Right lobe of liver (tissue), 6 donors: ENCODE measurements at regions not wholly inside any gene's neighbourhood (a gene's known extent, or its start where the extent isn't known, plus 50 kb on each side); places are given as distances from the start of the nearest gene placed in this dataset.

ENCODE experiments used
- ATAC-seq, 4 donors: fragments of 200-7000 bp; cut with Tn5 transposase; one replicate each; pipeline ENCODE4 v1.9.1; 2020; ENCODE audit warnings: mild to moderate bottlenecking in 4 of 4, moderate library complexity in 4 of 4
- DNase-seq, 3 donors: peaks; one replicate each; pipeline ENCODE4 v3.0.0-alpha.2; 2020
- H3K27ac ChIP-seq, 3 donors: fragments of 200-600 bp; one replicate each; pipeline ENCODE4 v1.8.0; 2022
- H3K27me3 ChIP-seq, 2 donors: fragments of 200-600 bp; one replicate each; pipeline ENCODE4 v1.8.0; 2022
- H3K36me3 ChIP-seq, 4 donors: fragments of 200-600 bp; sonication (generic) in 1 of 4; one replicate each; pipeline versions ENCODE4 v1.5.1 to v1.8.0; 2017 to 2022; ENCODE audit warnings: control low read depth in 1 of 4
- H3K4me1 ChIP-seq, 4 donors: fragments of 200-600 bp; sonication (generic) in 1 of 4; one replicate each; pipeline versions ENCODE4 v1.5.1 to v1.8.0; 2017 to 2022; ENCODE audit warnings: control low read depth in 1 of 4
- H3K4me3 ChIP-seq, 3 donors: fragments of 200-600 bp; one replicate each; pipeline ENCODE4 v1.8.0; 2022
- H3K9me3 ChIP-seq, 4 donors: fragments of 200-600 bp; sonication (generic) in 1 of 4; one replicate each; pipeline versions ENCODE4 v1.5.1 to v1.8.0; 2017 to 2022; ENCODE audit warnings: control low read depth in 1 of 4
- POLR2A ChIP-seq: fragments of 450-650 bp; IDR thresholded peaks from one replicate; pipeline ENCODE4 v1.6.1; 2017; ENCODE audit warnings: antibody characterized with exemption, mild to moderate bottlenecking
- WGBS: methylation state at CpG from one replicate; pipeline ENCODE4 v1.1.6; 2018; ENCODE audit warnings: low coverage, low lambda C conversion rate; ENCODE audit not compliant: insufficient coverage; ENCODE audit errors: missing lambda C conversion rate; 5-methylcytosine and 5-hydroxymethylcytosine counted together
- intact Hi-C, 2 donors: fragments of 100-400 bp; cut with DNase I; formaldehyde crosslinking; loops; one replicate each; pipeline versions ENCODE4 v1.11.2 to v1.14.1; 2022
- TF ChIP-seq, protein P1 (sequence below), 4 donors: fragments of 200-600 bp in 3 of 4; fragments of 450-650 bp in 1 of 4; IDR thresholded peaks; one replicate each; pipeline versions ENCODE4 v1.5.1 to v1.8.0; 2016 to 2022; ENCODE audit warnings: antibody characterized with exemption in 4 of 4, mild to moderate bottlenecking in 2 of 4
- donor health status: DM: no; HTN: yes; CAD: no.
- donor health status: DM: no; HTN: no; CAD: no.
- donor health status: DM: no; HTN: no; CAD: no.
- donor health status: DM: no; HTN: yes; CAD: no.
- donor health status: DM: no; HTN: yes; CAD: no.

GRCh38 chr5:174423558-174423957 lies 300.8 kb upstream of the MSX2 start:
- no peak for DNase-seq
- TF ChIP-seq POLR2A = no peak
- TF ChIP-seq, protein P1, sequence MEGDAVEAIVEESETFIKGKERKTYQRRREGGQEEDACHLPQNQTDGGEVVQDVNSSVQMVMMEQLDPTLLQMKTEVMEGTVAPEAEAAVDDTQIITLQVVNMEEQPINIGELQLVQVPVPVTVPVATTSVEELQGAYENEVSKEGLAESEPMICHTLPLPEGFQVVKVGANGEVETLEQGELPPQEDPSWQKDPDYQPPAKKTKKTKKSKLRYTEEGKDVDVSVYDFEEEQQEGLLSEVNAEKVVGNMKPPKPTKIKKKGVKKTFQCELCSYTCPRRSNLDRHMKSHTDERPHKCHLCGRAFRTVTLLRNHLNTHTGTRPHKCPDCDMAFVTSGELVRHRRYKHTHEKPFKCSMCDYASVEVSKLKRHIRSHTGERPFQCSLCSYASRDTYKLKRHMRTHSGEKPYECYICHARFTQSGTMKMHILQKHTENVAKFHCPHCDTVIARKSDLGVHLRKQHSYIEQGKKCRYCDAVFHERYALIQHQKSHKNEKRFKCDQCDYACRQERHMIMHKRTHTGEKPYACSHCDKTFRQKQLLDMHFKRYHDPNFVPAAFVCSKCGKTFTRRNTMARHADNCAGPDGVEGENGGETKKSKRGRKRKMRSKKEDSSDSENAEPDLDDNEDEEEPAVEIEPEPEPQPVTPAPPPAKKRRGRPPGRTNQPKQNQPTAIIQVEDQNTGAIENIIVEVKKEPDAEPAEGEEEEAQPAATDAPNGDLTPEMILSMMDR (IDR thresholded peaks at IDR 0.05) = no peak
- Histone ChIP-seq H3K36me3 (no peaks in the 10 kb centered on the region), H3K4me1 (peaks cover 0 to 5% (median 0%) of the 10 kb centered on the region in 4 donors), H3K27me3 (no peaks in the 10 kb centered on the region), H3K27ac (no peak overlapping the region), H3K4me3 (no peak overlapping the region), H3K9me3 (no peaks in the 10 kb centered on the region)
- 75% methylated on average over 11 of the region's 11 CpGs for WGBS
- no peak for ATAC-seq
- intact Hi-C loops = loop anchor here in 1 of 2 donors (10.0 kb wide), 1 partner anchor 371 kb away; no protein-coding TSS in a partner anchor

DNA sequence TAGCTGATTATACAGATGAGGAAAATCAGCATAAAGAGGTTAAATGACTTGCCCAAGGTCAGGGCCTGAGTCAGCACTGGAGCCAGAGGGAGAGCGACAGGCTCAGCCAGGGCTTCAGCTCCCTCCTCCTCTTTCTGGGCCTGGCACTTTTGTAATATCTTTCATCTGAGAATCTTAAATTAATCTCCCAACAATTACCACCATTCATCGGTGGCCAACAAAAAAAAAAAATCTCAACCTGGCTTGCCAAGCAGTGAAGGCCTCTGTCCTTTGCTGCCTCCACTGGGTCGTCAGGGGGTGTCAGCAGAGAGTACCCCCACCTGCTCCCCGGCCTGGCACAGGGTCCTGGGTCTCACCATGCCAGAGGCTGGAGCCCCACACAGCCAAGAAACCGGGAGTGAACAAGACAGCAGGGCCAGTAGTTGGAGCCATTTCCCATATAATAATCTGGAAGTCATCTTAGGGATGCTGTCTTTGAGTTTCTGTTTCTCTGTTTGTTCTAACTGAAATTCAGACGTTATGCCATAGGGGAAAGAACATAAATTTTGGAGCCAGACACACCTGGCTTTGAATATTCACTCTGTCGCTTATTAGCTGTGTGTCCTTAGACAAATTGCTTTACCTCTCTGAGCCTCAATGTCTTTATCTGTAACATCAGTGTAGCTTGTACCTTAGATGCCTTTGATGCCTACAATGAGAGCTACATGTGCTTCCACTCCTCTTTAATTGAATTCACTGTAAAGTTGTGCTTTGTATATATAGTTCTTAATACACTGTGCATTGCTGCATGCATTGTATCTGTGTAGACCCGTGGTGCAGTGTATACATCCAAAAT lies 299.9 kb upstream of the MSX2 start:
- intact Hi-C loops = loop anchor here in 1 of 2 donors (10.0 kb wide), 1 partner anchor 370 kb away; no protein-coding TSS in a partner anchor
- no peak overlapping the region for H3K27ac ChIP-seq
- H3K36me3 ChIP-seq = no peaks in the 10 kb centered on the region
- H3K27me3 ChIP-seq = no peaks in the 10 kb centered on the region
- no peaks in the 10 kb centered on the region for H3K4me1 ChIP-seq
- no peak for DNase-seq
- no peak overlapping the region for H3K4me3 ChIP-seq
- ATAC-seq = no peak
- 50% methylated on average over 7 of the region's 8 CpGs for WGBS
- TF ChIP-seq, protein P1 (IDR thresholded peaks at IDR 0.05) = no peak
- no peak for TF ChIP-seq POLR2A
- no peaks in the 10 kb centered on the region for H3K9me3 ChIP-seq

DNA sequence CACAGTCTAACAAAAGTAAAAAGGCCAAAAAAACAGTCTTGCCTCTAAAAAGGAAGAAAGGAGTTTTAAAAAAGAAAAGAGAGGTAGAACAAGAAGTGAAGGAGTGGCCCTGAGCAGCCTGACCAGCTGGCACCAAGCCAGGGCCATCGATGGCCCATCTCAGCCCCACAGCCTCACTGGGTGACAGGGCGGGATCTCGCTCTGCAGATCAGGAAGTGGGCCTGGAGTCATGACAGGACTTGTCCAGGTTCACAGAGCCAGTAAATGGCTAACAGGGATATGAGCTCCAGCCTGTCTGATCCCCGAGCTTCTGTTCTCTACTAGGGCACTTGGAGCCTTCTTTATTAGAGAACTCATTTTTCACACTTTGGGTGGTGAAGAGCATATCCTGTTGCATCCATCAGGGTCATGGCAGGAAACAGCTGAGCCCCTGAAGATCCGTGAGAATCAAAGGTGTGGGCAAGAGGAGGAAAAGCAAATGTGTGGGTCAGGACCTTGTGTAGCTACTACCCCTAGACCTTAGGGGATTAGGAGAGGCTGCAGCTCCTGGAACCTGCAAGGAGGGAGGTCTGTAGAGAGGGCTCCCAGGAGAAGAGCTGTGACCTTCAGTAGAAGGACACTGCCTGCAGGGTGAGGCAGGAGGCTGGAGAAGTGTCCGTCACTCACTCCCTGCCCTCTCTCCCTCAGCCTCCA lies 299.0 kb upstream of the MSX2 start:
- 0% methylated on average over 2 of the region's 6 CpGs for WGBS
- Histone ChIP-seq H3K9me3 (no peaks in the 10 kb centered on the region), H3K4me1 (no peaks in the 10 kb centered on the region), H3K27ac (no peak overlapping the region), H3K4me3 (no peak overlapping the region), H3K27me3 (no peaks in the 10 kb centered on the region), H3K36me3 (no peaks in the 10 kb centered on the region)
- intact Hi-C loops = loop anchor here in 1 of 2 donors (10.0 kb wide), 1 partner anchor 369 kb away; no protein-coding TSS in a partner anchor
- no peak for TF ChIP-seq POLR2A
- TF ChIP-seq, protein P1 (IDR thresholded peaks at IDR 0.05) = no peak
- ATAC-seq (no peak), DNase-seq (no peak)

DNA sequence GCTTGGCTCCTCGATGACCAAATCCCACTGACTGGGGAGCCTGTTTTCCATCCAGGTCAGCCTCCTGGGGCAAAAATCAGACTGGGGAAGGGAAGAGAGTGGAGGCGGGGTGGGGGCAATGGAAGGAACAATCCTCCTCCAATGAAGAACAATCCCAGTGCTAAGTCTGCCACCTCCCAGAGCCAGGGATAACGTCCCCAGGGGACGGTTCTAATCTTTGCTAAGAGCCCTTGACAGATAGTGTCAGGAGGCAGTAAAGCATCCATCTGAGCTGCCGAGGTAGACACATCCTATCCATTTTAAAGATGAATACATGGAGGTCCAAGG lies 298.5 kb upstream of the MSX2 start:
- DNase-seq (no peak), ATAC-seq (no peak)
- no peak for TF ChIP-seq POLR2A
- Histone ChIP-seq H3K4me1 (no peaks in the 10 kb centered on the region), H3K27me3 (no peaks in the 10 kb centered on the region), H3K27ac (no peak overlapping the region), H3K36me3 (no peaks in the 10 kb centered on the region), H3K4me3 (no peak overlapping the region), H3K9me3 (no peaks in the 10 kb centered on the region)
- intact Hi-C loops = loop anchor here in 1 of 2 donors (10.0 kb wide), 1 partner anchor 369 kb away; no protein-coding TSS in a partner anchor
- WGBS = 0% methylated on average over 4 of the region's 5 CpGs

DNA sequence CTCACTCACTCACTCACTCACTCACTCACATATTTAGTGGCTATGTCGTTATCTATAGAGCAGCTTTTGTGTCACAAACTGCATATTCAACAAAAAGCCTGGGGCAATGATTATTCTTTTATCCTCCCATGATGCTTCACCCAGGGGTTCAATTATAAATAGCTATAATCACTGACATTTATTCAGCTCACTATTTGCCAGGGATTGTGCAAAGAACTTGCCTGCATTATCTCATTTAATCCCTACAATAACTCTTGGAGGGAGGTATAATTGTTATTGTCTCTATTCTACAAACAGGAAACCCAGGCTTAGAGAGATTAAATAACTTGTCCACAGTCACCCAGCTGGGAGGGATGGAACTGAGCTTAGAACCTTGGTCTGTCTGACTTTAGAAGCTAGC lies 298.0 kb upstream of the MSX2 start:
- no peak for DNase-seq
- Histone ChIP-seq H3K27me3 (no peaks in the 10 kb centered on the region), H3K27ac (no peak overlapping the region), H3K36me3 (no peaks in the 10 kb centered on the region), H3K9me3 (no peaks in the 10 kb centered on the region), H3K4me1 (no peaks in the 10 kb centered on the region), H3K4me3 (no peak overlapping the region)
- intact Hi-C loops = loop anchor here in 1 of 2 donors (10.0 kb wide), 1 partner anchor 368 kb away; no protein-coding TSS in a partner anchor
- TF ChIP-seq, protein P1 (IDR thresholded peaks at IDR 0.05) = no peak
- TF ChIP-seq POLR2A = no peak
- no peak for ATAC-seq
- WGBS = 35% methylated on average over 1 of the region's 1 CpG
